ENCODE measurements at regions not wholly inside any gene's neighbourhood (a gene's known extent, or its start where the extent isn't known, plus 50 kb on each side); places are given as distances from the start of the nearest gene placed in this dataset.

GRCh38 chr13:58893396-58893795 is 1261.9 kb downstream of the PCDH17 start:
- Histone ChIP-seq H3K9ac (ENCODE audit: control insufficient read depth, insufficient read depth, low read length) (no peak overlapping the region), H3K36me3 (ENCODE audit: control insufficient read depth in 2 of 2, insufficient read depth in 2 of 2, low read length in 1 of 2) (no peaks in the 10 kb centered on the region), H3K4me1 (ENCODE audit: control insufficient read depth, insufficient read depth, low read length) (no peaks in the 10 kb centered on the region), H3K4me3 (no peak overlapping the region), H3K79me2 (ENCODE audit: control insufficient read depth, insufficient read depth, low read length) (no peaks in the 10 kb centered on the region), H3K27ac (ENCODE audit: control insufficient read depth, insufficient read depth) (no peak overlapping the region), H3K27me3 (replicated peaks in 1 of 2; ENCODE audit: control insufficient read depth in 2 of 2, insufficient read depth in 2 of 2, low read length in 1 of 2) (no peaks in the 10 kb centered on the region), H4K20me1 (ENCODE audit: control insufficient read depth, insufficient read depth) (no peaks in the 10 kb centered on the region), H3K9me3 (replicated peaks; ENCODE audit: control insufficient read depth, insufficient read depth, low read length) (no peaks in the 10 kb centered on the region), H2AFZ (ENCODE audit: control insufficient read depth, low read depth, low read length) (no peak overlapping the region), H3K4me2 (ENCODE audit: control insufficient read depth, insufficient read depth) (no peak overlapping the region)
- ATAC-seq (no peak), FAIRE-seq (no peak), DNase-seq (ENCODE audit: low read depth, low spot score) (no peak)
- intact Hi-C loops (cut with micrococcal nuclease; ENCODE audit: unreplicated experiment) (loop anchor here (5.0 kb wide), 1 partner anchor 59 kb away; no protein-coding TSS in a partner anchor), in situ Hi-C loops (cut with MboI) (no loop called here)
- SMC1A ChIA-PET (ENCODE audit: uncharacterized antibody, unreplicated experiment): interaction anchor here (0.6 to 3.1 kb wide), 5 partner anchors 9 to 1282 kb away, joined by 3 to 17 read pairs (median 4); no protein-coding TSS in a partner anchor
- POLR2A ChIA-PET: no interaction called here
- RAD21 ChIA-PET (ENCODE audit: unreplicated experiment): interaction anchor here (1.0 to 1.2 kb wide), 4 partner anchors 9 to 592 kb away, joined by 3 to 4 read pairs (median 3); no protein-coding TSS in a partner anchor
- 48% methylated on average over 1 of the region's 1 CpG for WGBS (ENCODE audit: insufficient coverage, insufficient replicate concordance, low lambda C conversion rate, missing lambda C conversion rate)
- TF ChIP-seq HSF1 (IDR thresholded peaks at IDR 0.05; ENCODE audit: low read depth, low read length) (no peak), CHD2 (IDR thresholded peaks at IDR 0.05; ENCODE audit: borderline replicate concordance, low read depth, low read length) (no peak), SRF (IDR thresholded peaks at IDR 0.05; ENCODE audit: low read depth in 2 of 2, low read length in 2 of 2) (no peak), CBX5 (IDR thresholded peaks at IDR 0.05; ENCODE audit: low read depth) (no peak), PML (IDR thresholded peaks at IDR 0.05; ENCODE audit: low read length) (no peak), SIX5 (IDR thresholded peaks at IDR 0.05; ENCODE audit: low read depth, low read length, severe bottlenecking) (no peak), ZNF24 (IDR thresholded peaks at IDR 0.05) (no peak), EP300 (IDR thresholded peaks at IDR 0.05; ENCODE audit: borderline replicate concordance in 1 of 2, control insufficient read depth in 1 of 2, low read depth in 2 of 2, low read length in 2 of 2) (no peak), POLR2AphosphoS5 (IDR thresholded peaks at IDR 0.05; ENCODE audit: low read length) (no peak), RELB (IDR thresholded peaks at IDR 0.05; ENCODE audit: low read depth) (no peak), CHD1 (IDR thresholded peaks at IDR 0.05; ENCODE audit: low read depth, low read length) (no peak), CBX3 (IDR thresholded peaks at IDR 0.05; ENCODE audit: borderline replicate concordance, low read depth) (no peak), CREM (IDR thresholded peaks at IDR 0.05; ENCODE audit: low read depth) (no peak), KAT2A (conservative IDR thresholded peaks at IDR 0.05; ENCODE audit: control insufficient read depth, low read depth, low read length) (no peak)
- TF ChIP-seq, protein P1, sequence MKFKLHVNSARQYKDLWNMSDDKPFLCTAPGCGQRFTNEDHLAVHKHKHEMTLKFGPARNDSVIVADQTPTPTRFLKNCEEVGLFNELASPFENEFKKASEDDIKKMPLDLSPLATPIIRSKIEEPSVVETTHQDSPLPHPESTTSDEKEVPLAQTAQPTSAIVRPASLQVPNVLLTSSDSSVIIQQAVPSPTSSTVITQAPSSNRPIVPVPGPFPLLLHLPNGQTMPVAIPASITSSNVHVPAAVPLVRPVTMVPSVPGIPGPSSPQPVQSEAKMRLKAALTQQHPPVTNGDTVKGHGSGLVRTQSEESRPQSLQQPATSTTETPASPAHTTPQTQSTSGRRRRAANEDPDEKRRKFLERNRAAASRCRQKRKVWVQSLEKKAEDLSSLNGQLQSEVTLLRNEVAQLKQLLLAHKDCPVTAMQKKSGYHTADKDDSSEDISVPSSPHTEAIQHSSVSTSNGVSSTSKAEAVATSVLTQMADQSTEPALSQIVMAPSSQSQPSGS (IDR thresholded peaks at IDR 0.05; ENCODE audit: low read length): no peak
- CTCF ChIA-PET: interaction anchor here (0.8 to 2.0 kb wide), 3 partner anchors 10 to 59 kb away, joined by 3 to 9 read pairs (median 4); no protein-coding TSS in a partner anchor
- no TSS peak for BruUV-seq (replicated peaks)
